Body of pancreas (tissue), 4 donors: ENCODE measurements at regions not wholly inside any gene's neighbourhood (a gene's known extent, or its start where the extent isn't known, plus 50 kb on each side); places are given as distances from the start of the nearest gene placed in this dataset.

Experiments used
- ATAC-seq: fragments of 150-250 bp; one replicate; pipeline ENCODE4 v1.9.1; 2016
- DNase-seq, 4 donors: peaks; one replicate each; pipeline ENCODE4 v3.0.0-alpha.2; 2019
- H3K27ac ChIP-seq, 4 donors: fragments of 200-600 bp; sonication (generic); 1 replicate in 3 of 4; 2 replicates in 1 of 4; pipeline versions ENCODE4 v1.5.1 to v1.6.1; 2016 to 2019; ENCODE audit warnings: mild to moderate bottlenecking in 1 of 4, mixed read lengths in 1 of 4, moderate library complexity in 1 of 4
- H3K27me3 ChIP-seq, 2 donors: fragments of 200-600 bp; sonication (generic); one replicate each; pipeline ENCODE4 v1.6.0; 2016; ENCODE audit warnings: mild to moderate bottlenecking in 1 of 2
- H3K36me3 ChIP-seq, 2 donors: fragments of 200-600 bp; sonication (generic); replicated peaks in 1 of 2; 2 replicates each; pipeline ENCODE4 v1.5.1; 2016; ENCODE audit warnings: low read depth in 2 of 2; ENCODE audit not compliant: insufficient read depth in 1 of 2
- H3K4me1 ChIP-seq: fragments of 200-600 bp; sonication (generic); one replicate; pipeline ENCODE4 v1.6.0; 2016
- H3K4me3 ChIP-seq, 2 donors: fragments of 200-600 bp; sonication (generic); 1 replicate in 1 of 2; 2 replicates in 1 of 2; pipeline ENCODE4 v1.5.1; 2016 to 2019
- H3K9me3 ChIP-seq, 3 donors: fragments of 200-600 bp; sonication (generic); 1 replicate in 2 of 3; 2 replicates in 1 of 3; pipeline ENCODE4 v1.5.1; 2016
- CTCF ChIP-seq, 7 experiments: fragments of 450-650 bp in 4 of 7; fragments of 200-600 bp in 3 of 7; sonication (generic) in 3 of 7; IDR thresholded peaks; one replicate each; pipeline ENCODE4 v1.5.1; 2016 to 2019; ENCODE audit warnings: antibody characterized with exemption in 7 of 7
- POLR2A ChIP-seq, 3 donors: fragments of 450-650 bp; IDR thresholded peaks; one replicate each; pipeline ENCODE4 v1.6.1; 2016; ENCODE audit warnings: antibody characterized with exemption in 3 of 3, mild to moderate bottlenecking in 2 of 3
- WGBS, 2 donors: methylation state at CpG; one replicate each; pipeline ENCODE4 v1.1.5; 2017; 5-methylcytosine and 5-hydroxymethylcytosine counted together
- intact Hi-C: fragments of 100-400 bp; cut with DNase I; formaldehyde crosslinking; loops from one replicate; pipeline ENCODE4 v1.15.1; 2023

DNA sequence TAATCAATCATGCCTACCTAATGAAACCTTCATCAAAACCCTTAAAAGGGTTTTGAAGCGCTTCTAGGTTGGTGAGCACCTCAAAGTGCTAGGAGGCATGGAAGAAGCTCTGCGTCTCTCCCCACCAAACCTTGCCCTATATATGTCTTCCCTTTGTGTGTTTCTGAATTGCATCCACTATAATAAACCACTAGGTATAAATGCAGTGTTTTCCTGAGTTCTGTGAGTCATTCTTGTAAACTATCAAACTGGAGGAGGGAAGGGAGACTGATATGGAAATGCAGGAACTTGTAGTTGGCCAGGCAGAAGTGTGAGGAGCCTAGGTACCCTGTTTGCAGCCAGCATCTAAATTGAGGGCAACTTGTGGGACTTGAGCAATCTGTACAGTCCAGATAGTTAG lies 698.8 kb downstream of the DOK5 start:
- no peaks in the 10 kb centered on the region for H3K4me1 ChIP-seq
- no peak for DNase-seq
- no peak for ATAC-seq
- 46 to 50% methylated on average over 2 of the region's 2 CpGs for WGBS, 2 donors
- H3K36me3 ChIP-seq: no peaks in the 10 kb centered on the region
- H3K4me3 ChIP-seq: no peak overlapping the region
- no peak overlapping the region for H3K27ac ChIP-seq
- no peaks in the 10 kb centered on the region for H3K27me3 ChIP-seq
- H3K9me3 ChIP-seq: no peaks in the 10 kb centered on the region
- intact Hi-C loops: no loop called here
- TF ChIP-seq CTCF (IDR thresholded peaks at IDR 0.05): no peak
- no peak for TF ChIP-seq POLR2A (IDR thresholded peaks at IDR 0.05)

DNA sequence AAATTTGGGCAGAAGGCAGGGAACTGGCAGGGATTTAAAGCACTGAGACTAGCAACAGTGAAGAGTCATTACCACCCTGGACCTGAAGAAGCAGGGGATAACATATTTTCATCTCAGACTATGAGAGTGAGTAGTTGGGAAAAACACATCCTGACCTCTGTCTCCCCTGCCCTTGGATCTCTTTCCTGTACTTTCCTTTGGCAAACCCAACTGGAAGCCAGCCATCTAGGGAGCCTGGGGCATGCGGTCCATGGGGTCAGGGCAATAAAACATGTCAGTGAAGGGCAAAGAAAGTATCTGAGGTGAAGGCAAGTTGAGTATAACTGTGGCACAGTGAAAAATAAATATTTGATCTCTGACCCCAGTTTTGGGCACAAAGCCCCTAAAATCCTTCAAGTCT lies 698.2 kb downstream of the DOK5 start:
- 33 to 56% methylated on average over 1 of the region's 1 CpG for WGBS, 2 donors
- H3K4me3 ChIP-seq: no peak overlapping the region
- H3K27me3 ChIP-seq: no peaks in the 10 kb centered on the region
- no peaks in the 10 kb centered on the region for H3K4me1 ChIP-seq
- intact Hi-C loops: no loop called here
- ATAC-seq (no peak), DNase-seq (no peak)
- no peaks in the 10 kb centered on the region for H3K9me3 ChIP-seq
- no peak for TF ChIP-seq CTCF (IDR thresholded peaks at IDR 0.05)
- no peak for TF ChIP-seq POLR2A (IDR thresholded peaks at IDR 0.05)
- no peak overlapping the region for H3K27ac ChIP-seq
- H3K36me3 ChIP-seq: no peaks in the 10 kb centered on the region

DNA sequence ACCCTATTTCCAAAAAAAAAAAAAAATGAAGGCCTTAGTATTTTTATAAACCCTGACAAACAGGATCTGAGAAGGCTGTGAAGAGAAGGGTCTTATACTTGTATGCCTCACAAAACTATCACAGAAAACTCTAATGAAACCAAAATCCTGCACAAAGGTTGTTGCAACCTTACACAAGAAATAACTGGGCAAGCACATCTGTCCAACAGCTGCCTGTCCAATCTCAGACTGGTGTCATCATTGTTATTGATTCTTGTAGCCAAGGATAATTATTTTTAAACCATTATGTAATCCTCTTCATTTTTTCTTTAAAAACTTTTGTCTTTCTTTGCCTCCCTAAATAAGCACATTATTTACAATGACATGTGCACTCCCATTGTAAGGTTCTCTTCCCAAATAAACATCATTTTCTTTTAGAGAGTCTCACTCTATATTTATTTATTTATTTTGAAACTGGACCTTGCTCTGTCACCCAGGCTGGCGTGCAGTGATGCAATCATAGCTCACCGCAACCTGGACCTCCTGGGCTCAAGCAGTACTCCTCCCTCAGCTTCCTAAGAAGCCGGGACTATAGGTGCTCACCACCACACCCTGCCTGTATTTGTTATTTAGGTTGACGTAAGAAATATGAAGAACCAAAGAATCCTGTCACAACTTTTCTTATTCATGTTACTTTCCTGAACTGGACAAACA lies 697.1 kb downstream of the DOK5 start:
- Histone ChIP-seq H3K27me3 (no peaks in the 10 kb centered on the region), H3K4me3 (no peak overlapping the region), H3K9me3 (no peaks in the 10 kb centered on the region), H3K4me1 (no peaks in the 10 kb centered on the region), H3K36me3 (no peaks in the 10 kb centered on the region), H3K27ac (no peak overlapping the region)
- 68 to 72% methylated on average over 4 of the region's 4 CpGs for WGBS, 2 donors
- TF ChIP-seq CTCF (IDR thresholded peaks at IDR 0.05) (no peak), POLR2A (IDR thresholded peaks at IDR 0.05) (no peak)
- ATAC-seq: no peak
- intact Hi-C loops: no loop called here
- no peak for DNase-seq

DNA sequence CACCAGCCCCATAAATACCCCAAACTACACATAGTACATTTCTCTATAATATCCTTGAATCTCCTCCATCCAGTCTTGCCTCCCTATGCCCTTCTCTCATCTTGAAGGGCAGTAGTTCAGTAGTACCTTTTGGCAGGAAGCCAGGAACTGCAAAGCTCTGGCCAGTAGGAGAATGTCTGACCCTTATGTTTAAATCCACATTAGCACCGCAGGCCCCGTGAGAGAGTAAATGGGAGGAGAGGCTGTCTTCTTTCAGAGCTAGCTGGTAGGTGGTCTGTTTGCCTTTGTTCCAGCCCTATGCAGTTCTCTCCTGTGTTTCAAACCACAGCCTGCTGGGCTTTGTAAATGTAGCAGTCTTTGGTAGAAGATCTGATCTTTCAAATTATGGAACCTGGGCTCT lies 690.7 kb downstream of the DOK5 start:
- WGBS, 2 donors: 24 to 27% methylated on average over 2 of the region's 2 CpGs
- no peak overlapping the region for H3K27ac ChIP-seq
- no peak overlapping the region for H3K4me3 ChIP-seq
- no peak for DNase-seq
- H3K9me3 ChIP-seq: no peaks in the 10 kb centered on the region
- H3K36me3 ChIP-seq: no peaks in the 10 kb centered on the region
- intact Hi-C loops: no loop called here
- no peaks in the 10 kb centered on the region for H3K27me3 ChIP-seq
- no peaks in the 10 kb centered on the region for H3K4me1 ChIP-seq
- no peak for ATAC-seq
- TF ChIP-seq CTCF (IDR thresholded peaks at IDR 0.05): no peak
- TF ChIP-seq POLR2A (IDR thresholded peaks at IDR 0.05): no peak

DNA sequence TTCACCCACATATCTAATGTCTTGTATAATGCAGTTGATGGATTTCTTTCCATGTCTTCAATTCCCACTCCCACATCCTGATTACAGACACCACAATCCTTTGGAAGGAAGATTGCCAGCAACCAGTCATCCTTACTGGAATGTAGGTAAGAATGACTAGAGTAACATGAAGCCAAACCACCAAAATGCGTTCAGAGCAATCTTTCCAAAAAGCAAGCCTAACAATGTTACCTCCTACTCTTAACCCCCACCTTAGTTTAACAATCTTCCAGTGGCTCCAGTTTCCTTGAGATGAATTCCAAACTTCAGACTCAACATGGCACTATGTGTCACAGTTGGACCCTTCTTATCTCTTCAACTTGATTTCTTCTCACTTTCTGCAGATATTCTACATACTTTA lies 685.6 kb downstream of the DOK5 start:
- intact Hi-C loops: no loop called here
- no peak overlapping the region for H3K4me3 ChIP-seq
- WGBS, 2 donors: 74 to 76% methylated on average over 1 of the region's 1 CpG
- H3K36me3 ChIP-seq: no peaks in the 10 kb centered on the region
- no peaks in the 10 kb centered on the region for H3K4me1 ChIP-seq
- H3K27ac ChIP-seq: no peak overlapping the region
- TF ChIP-seq CTCF (IDR thresholded peaks at IDR 0.05) (no peak), POLR2A (IDR thresholded peaks at IDR 0.05) (no peak)
- no peak for ATAC-seq
- no peaks in the 10 kb centered on the region for H3K27me3 ChIP-seq
- no peaks in the 10 kb centered on the region for H3K9me3 ChIP-seq
- DNase-seq: no peak
